NCI-H774 (cell line): ENCODE measurements at regions not wholly inside any gene's neighbourhood (a gene's known extent, or its start where the extent isn't known, plus 50 kb on each side); places are given as distances from the start of the nearest gene placed in this dataset.

Experiments used
- DNase-seq: peaks from one replicate; lab custom pipeline; 2025; lab: John Stamatoyannopoulos, UW

- no peak for DNase-seq
These were observed 151.6 kb upstream of the SLC30A5 start for GRCh38 chr5:68942169-68942568.

GRCh38 chr5:68946728-68947127 is 147.1 kb upstream of the SLC30A5 start:
- DNase-seq, result no peak

DNA sequence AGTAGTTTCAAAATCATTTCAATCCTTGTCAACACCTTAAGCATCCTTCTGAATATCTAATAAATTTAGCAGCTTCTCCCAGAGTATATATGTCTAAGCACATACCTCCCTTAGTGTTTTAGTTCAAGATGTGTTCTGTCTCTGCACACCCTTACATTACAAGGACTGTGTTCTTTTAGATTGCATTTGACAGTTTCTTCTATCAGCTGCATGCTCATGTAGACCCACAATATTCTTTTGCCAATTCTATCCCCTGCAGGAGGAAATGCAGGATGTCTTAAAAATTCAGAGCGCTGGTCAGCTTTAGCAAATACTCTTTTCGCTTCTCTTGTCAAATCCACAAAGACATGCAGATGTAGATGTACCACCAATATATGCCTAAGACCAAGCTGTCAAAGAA is 145.8 kb upstream of the SLC30A5 start:
- no peak for DNase-seq

DNA sequence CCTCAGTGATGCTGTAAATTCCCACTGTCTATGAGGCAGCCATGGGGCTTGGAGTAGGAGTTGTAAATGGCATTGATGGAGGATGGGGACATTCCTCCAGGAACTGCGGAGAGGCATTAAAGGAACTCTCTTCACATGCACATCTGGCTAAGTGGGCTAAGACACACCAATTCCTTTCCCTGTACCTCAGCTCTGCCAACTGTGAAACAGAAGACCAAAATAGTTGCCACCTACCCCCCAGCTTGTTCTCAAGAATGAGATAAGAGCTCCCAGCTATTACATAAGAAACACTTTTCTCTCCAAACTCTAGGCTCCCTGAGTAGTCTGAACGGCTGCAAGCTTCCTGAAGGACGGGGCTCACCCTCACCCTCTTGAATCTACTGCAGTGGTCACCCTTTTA is 144.6 kb upstream of the SLC30A5 start:
- no peak for DNase-seq

DNA sequence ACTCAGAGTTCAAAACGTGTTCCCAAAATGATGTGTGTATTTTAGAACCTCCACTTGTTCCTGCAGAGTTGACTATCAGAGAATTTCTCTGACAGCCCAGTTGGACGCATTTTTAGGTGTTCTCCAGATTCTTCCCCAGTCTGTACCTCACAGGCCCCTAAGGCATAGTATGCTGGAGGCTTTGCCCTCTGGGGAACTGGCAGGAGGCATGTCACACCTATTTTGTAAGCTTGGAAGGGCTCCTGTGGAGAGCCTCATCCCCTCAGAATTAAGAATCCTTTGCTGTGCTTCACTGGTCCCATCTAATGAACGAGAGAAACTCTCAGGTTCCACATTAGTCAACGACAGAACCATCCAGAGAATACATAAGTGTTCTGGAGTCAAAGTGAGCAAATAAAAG is 144.1 kb upstream of the SLC30A5 start:
- no peak for DNase-seq

DNA sequence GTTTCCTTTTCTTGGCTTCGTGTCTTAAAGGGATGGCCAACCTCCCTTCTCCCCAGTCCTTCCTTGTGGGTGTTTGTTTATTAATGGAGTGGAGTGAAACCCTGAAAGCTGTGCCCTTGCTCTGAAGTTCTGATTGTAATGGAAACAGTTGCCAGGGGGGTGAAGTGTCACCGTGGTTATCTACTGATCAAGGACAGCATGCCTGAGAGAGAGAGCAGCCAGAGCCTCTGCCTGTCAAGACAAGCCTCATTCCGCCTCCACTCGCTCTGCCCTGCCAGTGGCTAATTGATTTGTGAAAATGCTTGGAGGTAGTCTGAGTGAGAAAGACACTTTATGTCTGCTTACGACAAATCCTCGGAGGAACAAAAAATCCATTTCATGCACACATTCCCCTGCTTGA is 143.7 kb upstream of the SLC30A5 start:
- DNase-seq, result no peak

- no peak for DNase-seq
These were observed 142.9 kb upstream of the SLC30A5 start for GRCh38 chr5:68950930-68951329.

DNA sequence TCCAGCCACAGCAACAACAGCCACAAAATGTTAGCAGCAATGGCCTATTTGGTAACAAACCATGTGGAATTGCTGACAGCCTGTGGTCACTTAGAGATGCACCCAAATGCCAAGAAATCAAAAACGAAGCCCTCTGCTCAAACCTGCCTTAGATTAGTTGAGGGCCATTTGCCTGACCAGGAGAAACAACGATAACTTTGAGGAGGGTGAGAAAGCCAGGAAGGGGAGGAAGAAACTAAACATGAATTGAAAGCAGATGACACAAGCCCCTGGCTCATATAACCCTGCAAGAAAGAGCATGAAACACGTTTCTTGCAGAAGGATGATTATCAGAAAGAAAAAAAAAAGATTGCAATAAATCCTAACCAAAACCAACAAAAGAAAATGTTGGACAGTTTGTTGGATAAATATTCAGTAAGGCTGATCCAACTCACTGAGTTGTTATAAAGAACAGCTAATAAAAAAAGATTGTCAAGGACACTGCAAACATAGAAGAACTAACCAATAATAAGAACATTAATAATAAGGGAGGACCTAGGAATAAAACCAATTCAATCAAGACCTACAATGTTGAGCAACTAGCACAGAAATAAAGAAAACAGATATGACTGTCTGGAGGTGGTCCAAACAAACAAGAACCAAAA is 140.5 kb upstream of the SLC30A5 start:
- no peak for DNase-seq

GRCh38 chr5:68953875-68954617 is 139.8 kb upstream of the SLC30A5 start:
- no peak for DNase-seq

DNA sequence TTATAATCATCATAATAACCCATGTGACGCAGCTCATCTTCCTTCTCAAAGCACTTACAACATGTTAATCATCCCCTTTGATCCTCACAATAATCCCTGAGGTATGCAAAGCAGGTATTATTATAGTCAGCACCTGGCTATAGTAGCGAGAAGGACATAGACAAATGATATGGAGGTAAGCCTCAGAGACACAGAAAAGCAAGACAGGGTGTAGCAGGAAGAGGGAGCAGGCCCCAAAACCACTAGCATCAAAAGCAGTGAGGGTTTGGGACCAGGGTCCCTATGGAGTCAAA is 139.2 kb upstream of the SLC30A5 start:
- DNase-seq, result no peak

DNA sequence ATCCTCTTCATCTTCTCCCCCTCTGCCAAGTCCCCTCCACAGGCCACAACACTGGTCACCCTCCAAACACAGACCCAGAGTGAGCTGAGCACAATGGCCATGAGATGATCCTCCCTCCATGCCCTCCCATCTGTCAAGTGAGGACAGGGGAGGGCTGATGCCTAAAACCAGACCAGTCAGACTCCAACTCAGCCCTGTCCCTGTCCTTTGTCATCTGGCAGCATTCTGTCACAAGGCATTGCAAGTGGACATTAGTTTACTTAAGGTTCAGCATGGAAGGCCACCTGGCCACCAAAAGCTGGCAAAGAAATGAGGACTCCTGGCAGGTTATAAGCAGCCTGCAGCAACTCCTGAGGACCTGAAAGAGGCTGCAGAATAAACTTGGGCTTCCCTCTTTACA is 136.2 kb upstream of the SLC30A5 start:
- no peak for DNase-seq

DNA sequence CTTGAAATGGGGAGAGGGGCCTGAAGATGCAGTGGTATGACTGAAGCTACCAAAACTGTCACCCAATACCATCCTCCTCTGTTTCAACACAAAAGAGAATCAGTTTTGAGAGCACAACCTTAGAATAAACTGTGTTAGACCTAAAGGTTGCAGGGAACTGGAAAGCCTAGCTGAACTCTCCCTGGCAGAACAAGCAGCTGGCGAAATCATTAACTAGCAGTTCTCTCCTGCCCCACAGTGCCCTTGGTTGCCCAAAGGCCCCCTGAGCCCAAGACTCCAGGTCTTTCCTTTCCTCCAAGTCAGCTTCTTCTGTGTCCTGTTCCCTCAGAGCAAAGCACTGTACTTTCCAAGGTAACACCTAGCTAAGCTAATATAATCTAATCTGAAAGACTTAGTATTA is 135.4 kb upstream of the SLC30A5 start:
- no peak for DNase-seq

GRCh38 chr5:68960456-68960855 is 133.4 kb upstream of the SLC30A5 start:
- no peak for DNase-seq

DNA sequence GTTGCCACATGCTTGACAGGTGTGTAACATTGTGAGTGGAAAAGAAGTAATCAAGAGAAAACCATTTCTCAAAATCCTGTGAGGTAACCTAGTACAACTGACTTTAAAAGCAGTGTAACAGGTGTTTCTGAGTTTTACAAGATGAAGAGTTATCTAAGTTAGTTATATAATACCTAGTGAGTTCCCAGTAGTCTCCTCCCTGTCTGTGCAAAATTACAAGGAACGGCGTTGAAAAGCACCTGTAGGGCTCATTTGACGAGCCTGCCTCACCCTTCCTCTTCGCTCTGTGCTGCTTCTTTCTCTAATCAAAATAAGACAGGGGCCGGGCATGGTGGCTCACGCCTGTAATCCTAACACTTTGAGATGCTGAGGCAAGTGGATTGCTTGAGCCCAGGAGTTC is 132.9 kb upstream of the SLC30A5 start:
- no peak for DNase-seq

DNA sequence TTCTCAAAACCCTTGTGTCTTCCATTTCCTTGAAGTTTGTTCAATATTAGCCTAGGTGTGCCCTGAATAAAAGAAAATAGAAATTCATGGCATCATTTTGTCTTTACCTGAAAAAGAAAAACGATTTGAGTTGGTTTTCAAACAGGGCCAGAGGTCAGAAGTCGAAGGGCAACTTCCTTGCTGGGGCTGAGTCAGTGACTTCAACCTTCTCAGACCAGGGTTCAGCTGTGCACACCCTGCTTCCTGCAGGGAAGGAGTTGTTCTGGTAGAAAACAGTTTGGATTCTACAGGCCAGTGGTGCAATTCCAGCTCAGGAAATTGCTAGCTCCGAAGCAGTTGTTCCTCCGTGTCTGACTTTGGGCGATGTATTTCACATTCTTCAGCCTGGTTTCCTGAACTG is 132.1 kb upstream of the SLC30A5 start:
- no peak for DNase-seq

- peak; percentile 67 for DNase-seq
These were observed 130.9 kb upstream of the SLC30A5 start for GRCh38 chr5:68962757-68963484.

DNA sequence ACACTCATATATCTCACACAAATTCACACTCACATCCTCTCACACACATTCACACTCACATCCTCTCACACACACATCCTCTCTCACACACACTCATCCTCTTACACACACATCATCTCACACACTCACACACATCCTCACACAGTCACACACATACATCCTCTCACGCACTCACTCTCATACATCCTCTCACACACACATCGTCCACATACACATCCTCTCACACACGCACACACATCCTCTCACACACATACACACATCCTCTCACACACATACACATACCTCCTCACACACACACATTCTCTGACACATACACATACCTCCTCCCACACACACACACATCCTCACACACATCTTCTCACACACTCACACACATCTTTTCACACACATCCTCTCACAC is 129.1 kb upstream of the SLC30A5 start:
- no peak for DNase-seq

DNA sequence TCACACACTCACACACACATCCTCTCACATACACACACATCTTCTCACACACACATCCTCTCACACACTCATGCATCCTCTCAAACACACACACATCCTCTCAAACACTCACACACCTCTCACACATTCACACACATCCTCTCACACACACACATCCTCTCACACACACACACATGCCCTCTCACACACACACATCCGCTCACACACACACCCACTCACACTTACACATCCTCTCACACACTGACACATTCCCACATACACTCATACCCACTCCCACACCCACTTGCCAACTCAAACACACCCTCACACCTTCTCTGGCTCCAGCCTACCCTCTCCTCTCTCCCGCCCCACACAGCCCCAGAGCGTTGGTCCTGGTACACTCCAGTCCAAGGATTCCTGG is 127.9 kb upstream of the SLC30A5 start:
- DNase-seq, result no peak

GRCh38 chr5:68966596-68966995 is 127.2 kb upstream of the SLC30A5 start:
- DNase-seq, result no peak

GRCh38 chr5:68968429-68968828 is 125.4 kb upstream of the SLC30A5 start:
- no peak for DNase-seq

GRCh38 chr5:68970617-68971016 is 123.2 kb upstream of the SLC30A5 start:
- DNase-seq, result no peak

DNA sequence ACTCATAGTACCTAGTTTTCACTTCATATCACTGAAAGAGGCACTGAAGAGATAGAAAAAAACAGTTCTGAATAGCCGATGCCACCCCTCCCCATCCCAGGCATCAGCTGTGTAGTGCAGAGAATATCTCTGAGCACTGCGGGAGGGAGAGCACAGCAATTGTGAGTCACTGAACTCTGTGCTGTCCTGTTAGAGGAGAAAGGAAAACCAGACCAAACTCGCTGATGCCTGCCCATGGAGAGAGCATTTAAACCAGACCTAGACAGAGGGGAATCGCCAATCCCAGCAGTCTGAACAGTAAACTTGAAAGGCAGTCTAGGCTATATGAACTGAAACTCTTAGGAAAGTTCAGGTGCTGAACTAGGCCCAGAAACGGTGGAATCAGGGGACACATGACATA is 120.1 kb upstream of the SLC30A5 start:
- DNase-seq, result no peak

GRCh38 chr5:68983043-68983442 is 110.8 kb upstream of the SLC30A5 start:
- no peak for DNase-seq

- DNase-seq, result no peak
These were observed 109.9 kb upstream of the SLC30A5 start for GRCh38 chr5:68983959-68984358.
